WTC11 (cell line): ENCODE measurements at regions not wholly inside any gene's neighbourhood (a gene's known extent, or its start where the extent isn't known, plus 50 kb on each side); places are given as distances from the start of the nearest gene placed in this dataset.

Source experiments
- CREB1 ChIP-seq: sonication (generic); formaldehyde crosslinking; IDR thresholded peaks from 2 replicates; pipeline ENCODE4 v1.8.0; 2023; ENCODE audit warnings: mild to moderate bottlenecking, missing genetic modification reagents
- CTCF ChIP-seq: fragments of 200-600 bp; IDR thresholded peaks from 2 replicates; pipeline ENCODE4 v1.8.0; 2022; ENCODE audit warnings: antibody characterized with exemption
- GRHL2 ChIP-seq: fragments of 250-450 bp; sonication (Bioruptor Pico); IDR thresholded peaks from 2 replicates; pipeline ENCODE4 v1.8.0; 2022; ENCODE audit warnings: mild to moderate bottlenecking, moderate library complexity; ENCODE audit not compliant: insufficient replicate concordance, severe bottlenecking
- ZBTB21 ChIP-seq: sonication (generic); formaldehyde crosslinking; IDR thresholded peaks from 2 replicates; pipeline ENCODE4 v1.8.1; 2023; ENCODE audit warnings: mild to moderate bottlenecking, missing genetic modification reagents, borderline replicate concordance

DNA sequence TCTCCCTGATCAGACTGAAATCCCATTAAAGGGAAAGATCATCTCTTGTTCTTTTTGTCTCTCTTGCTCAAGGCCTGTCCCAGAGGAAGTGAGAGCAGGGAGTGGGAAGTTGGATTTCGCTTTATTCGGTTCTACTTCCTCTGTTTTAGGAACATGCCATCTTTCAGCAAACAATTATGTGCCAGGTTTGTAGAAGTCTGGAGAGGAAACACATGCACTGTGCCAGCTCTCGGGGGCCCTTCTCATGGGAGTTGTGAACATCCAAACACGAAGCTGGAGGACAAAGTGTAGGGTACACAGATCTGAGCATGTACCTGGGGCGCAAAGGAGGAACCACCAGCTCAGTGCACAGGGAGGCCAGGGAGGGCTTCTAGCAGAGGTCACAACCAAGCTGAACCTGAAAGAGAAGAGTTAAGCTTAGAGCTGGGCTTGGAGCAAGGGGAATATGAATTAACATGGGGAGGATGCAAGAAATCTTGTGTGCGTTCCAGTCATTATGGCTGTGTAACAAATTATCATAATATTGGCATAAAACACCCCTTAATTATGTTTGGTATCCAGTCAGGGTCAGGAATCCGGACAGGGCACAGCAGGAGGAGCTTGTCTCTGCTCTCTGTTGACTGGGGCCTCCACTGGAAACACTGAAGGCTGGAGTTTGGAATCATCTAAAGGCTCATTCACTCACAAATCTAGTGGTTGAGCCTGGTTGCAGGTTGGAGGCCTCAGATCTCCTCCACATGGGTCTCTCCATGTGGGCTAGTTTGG lies 128.6 kb downstream of the ZFP36L2 start:
- TF ChIP-seq GRHL2, result no peak
- no peak for TF ChIP-seq CTCF
- no peak for TF ChIP-seq ZBTB21 (CRISPR knock-in tag)
- no peak for TF ChIP-seq CREB1 (CRISPR knock-in tag)
